Stimulated activated CD4-positive, alpha-beta T cell treated with anti-CD3 and anti-CD28 coated beads, Interleukin-12 subunit alpha, Interleukin-12 subunit beta, amount 100 ng/mL, for 48 hours (primary cell): ENCODE measurements at regions not wholly inside any gene's neighbourhood (a gene's known extent, or its start where the extent isn't known, plus 50 kb on each side); places are given as distances from the start of the nearest gene placed in this dataset.
A peak's percentile ranks its signal among the peaks of the same experiment; 100 is the strongest.

ENCODE experiments used
- DNase-seq, 3 donors: peaks; one replicate each; pipeline ENCODE4 v3.0.0-alpha.2; 2020; ENCODE audit warnings: low read depth in 2 of 3, low spot score in 1 of 3

- no peak for DNase-seq
These were observed 432.5 kb downstream of the GADD45G start for GRCh38 chr9:90037146-90037797.

- DNase-seq, result no peak
These were observed 434.0 kb downstream of the GADD45G start for GRCh38 chr9:90038763-90039162.

GRCh38 chr9:90044263-90044662, 439.5 kb downstream of the GADD45G start:
- no peak for DNase-seq

GRCh38 chr9:90044710-90045151, 439.9 kb downstream of the GADD45G start:
- peak in 2 of 3 donors; percentile 3 to 14 for DNase-seq

- peak in 2 of 3 donors; percentile 5 to 28 for DNase-seq
These were observed 441.6 kb downstream of the GADD45G start for GRCh38 chr9:90046317-90046861.

GRCh38 chr9:90047828-90048227, 443.0 kb downstream of the GADD45G start:
- DNase-seq, result no peak

DNA sequence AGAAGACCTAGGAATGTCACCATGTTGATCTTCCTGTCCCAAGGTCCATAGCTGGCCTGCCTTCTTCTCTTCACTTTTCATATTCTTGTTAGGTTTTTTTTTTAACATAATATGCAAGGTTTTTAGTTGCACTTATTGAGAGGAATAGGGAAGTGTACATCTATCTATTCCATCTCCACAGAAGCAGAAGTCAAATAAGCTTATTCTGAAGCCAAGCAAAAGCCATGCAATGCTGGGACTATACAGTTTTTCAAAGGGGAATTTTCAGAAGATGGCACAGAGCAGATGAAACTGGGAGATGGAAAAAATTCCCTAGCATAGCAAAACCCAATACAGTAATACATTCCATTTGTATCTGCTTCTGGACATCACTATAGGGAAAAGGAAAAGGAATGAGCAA, 447.6 kb downstream of the GADD45G start:
- no peak for DNase-seq

GRCh38 chr9:90053027-90053426, 448.2 kb downstream of the GADD45G start:
- peak; percentile 8 to 15 (median 13) for DNase-seq

GRCh38 chr9:90054810-90055209, 450.0 kb downstream of the GADD45G start:
- DNase-seq, result no peak

GRCh38 chr9:90055226-90055625, 450.4 kb downstream of the GADD45G start:
- no peak for DNase-seq

GRCh38 chr9:90057361-90057760, 452.5 kb downstream of the GADD45G start:
- DNase-seq, result no peak

DNA sequence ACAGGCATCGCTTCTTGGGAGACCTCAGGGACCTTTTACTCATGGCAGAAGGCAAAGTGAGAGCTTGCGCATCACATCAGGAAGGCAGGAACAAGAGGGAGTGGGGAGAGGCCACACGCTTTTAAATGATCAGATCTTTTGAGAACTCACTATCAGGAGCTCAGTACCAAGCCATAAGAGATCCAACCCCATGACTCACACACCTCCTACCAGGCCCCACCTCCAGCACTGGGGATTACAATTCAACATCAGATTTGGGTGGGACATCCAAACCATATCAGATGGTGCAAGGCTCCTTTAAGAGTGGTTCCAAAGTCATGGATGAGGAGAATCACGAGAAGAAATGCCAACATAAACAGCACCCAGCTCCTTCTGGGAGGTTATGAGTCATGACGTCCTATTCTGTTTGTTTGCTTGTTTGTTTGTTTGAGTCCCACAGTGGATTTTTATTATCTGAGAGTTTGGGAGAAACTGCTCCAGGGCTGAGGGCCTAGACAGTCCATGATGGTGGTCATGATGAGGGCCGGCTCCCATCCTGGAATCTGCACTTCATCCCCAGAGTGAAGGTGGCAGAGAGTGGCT, 453.5 kb downstream of the GADD45G start:
- no peak for DNase-seq

- DNase-seq, result no peak
These were observed 454.6 kb downstream of the GADD45G start for GRCh38 chr9:90059436-90059835.

- DNase-seq, result no peak
These were observed 455.4 kb downstream of the GADD45G start for GRCh38 chr9:90060256-90060655.

DNA sequence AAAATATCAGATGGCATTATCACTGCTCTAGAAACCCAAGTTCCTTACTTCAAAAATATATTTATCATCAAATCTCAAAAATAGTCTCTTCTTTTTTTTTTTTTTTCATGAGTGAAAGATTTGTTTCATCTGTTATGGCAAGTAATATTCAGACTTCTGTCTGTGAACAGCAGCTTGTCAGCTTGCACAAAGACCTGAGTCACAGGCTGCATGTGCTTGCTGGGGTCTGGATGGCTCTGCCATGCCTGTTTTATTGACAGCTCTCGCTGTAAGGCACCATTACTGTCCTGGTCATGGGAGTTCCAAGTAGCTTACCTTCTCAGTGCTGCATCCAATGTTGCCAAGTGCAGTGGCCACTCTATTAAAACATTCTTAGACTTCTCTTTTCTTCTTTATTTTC, 456.4 kb downstream of the GADD45G start:
- no peak for DNase-seq

GRCh38 chr9:90062982-90063381, 458.2 kb downstream of the GADD45G start:
- DNase-seq, result no peak

- no peak for DNase-seq
These were observed 459.4 kb downstream of the GADD45G start for GRCh38 chr9:90064248-90064647.

- no peak for DNase-seq
These were observed 460.2 kb downstream of the GADD45G start for GRCh38 chr9:90064971-90065370.

DNA sequence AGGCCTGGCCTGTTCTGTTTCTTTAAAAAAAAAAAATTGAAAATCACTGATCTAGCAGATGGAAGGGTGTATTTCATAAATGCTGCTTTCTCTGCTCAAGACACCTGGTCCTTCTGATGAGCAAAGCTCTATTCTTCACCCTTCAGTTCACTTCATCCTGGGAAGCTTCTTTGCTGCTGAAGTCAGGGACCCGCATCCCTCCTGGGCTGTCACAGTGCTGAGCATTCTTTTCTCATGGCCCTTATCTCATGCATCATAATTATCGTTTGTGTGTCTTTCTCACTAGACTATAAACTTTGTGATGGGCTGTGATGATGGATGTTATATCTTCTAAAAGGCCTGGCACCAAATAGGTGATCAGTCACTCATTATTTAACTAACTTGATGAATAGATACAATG, 461.0 kb downstream of the GADD45G start:
- no peak for DNase-seq

- DNase-seq, result no peak
These were observed 464.3 kb downstream of the GADD45G start for GRCh38 chr9:90069085-90069484.

DNA sequence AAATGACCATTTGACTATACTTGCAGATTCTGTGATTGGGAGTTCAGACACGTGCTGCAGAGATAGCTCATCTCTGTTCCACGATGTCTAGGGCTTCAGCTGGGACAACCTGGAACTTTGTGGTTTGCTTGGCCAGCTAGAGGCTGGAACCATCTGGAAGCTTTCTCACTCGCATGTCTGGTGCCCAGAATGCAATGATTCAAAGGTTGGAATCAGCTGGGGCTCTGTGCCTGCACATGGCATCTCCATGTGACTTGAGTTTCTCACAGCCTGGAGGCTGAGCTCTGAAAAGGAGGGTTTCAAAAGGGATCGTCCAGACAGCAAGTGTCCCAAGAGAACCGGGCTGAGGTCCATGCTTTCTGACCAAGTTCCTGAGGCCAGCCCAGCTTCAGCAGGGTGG, 465.2 kb downstream of the GADD45G start:
- no peak for DNase-seq

- DNase-seq, result no peak
These were observed 465.7 kb downstream of the GADD45G start for GRCh38 chr9:90070469-90070868.
